Transverse colon (tissue), 4 donors: ENCODE measurements at regions not wholly inside any gene's neighbourhood (a gene's known extent, or its start where the extent isn't known, plus 50 kb on each side); places are given as distances from the start of the nearest gene placed in this dataset.
A peak's percentile ranks its signal among the peaks of the same experiment; 100 is the strongest.

ENCODE experiments used
- DNase-seq: peaks from one replicate; pipeline ENCODE4 v3.0.0-alpha.2; 2019
- H3K27ac ChIP-seq, 4 donors: fragments of 200-600 bp; sonication (generic); 2 replicates each; pipeline ENCODE4 v1.5.1; 2016 to 2018; ENCODE audit warnings: inconsistent platforms in 4 of 4
- H3K27me3 ChIP-seq: fragments of 200-600 bp; sonication (generic); 2 replicates; pipeline ENCODE4 v1.5.1; 2017; ENCODE audit warnings: inconsistent platforms
- H3K36me3 ChIP-seq, 4 donors: fragments of 200-600 bp; sonication (generic); 2 replicates each; pipeline ENCODE4 v1.5.1; 2017 to 2019; ENCODE audit warnings: inconsistent platforms in 4 of 4
- H3K4me1 ChIP-seq, 4 donors: fragments of 200-600 bp; sonication (generic); 2 replicates each; pipeline ENCODE4 v1.5.1; 2017 to 2020; ENCODE audit warnings: inconsistent platforms in 4 of 4
- H3K4me3 ChIP-seq, 4 donors: fragments of 200-600 bp; sonication (generic); 1 replicate in 1 of 4; 2 replicates in 3 of 4; pipeline versions ENCODE4 v1.5.1 to v1.6.1; 2017 to 2019; ENCODE audit warnings: inconsistent platforms in 4 of 4
- H3K9me3 ChIP-seq, 2 donors: fragments of 200-600 bp; sonication (generic); 2 replicates each; pipeline ENCODE4 v1.5.1; 2017 to 2019; ENCODE audit warnings: inconsistent platforms in 2 of 2
- EP300 ChIP-seq: sonication (generic); formaldehyde crosslinking; IDR thresholded peaks from one replicate; pipeline ENCODE4 v1.6.1; 2017; ENCODE audit warnings: antibody characterized with exemption, low read depth
- POLR2A ChIP-seq: fragments of 450-650 bp; IDR thresholded peaks from one replicate; pipeline ENCODE4 v1.6.1; 2016; ENCODE audit warnings: antibody characterized with exemption, mild to moderate bottlenecking, moderate library complexity
- POLR2AphosphoS5 ChIP-seq, 3 donors: sonication (generic); formaldehyde crosslinking; IDR thresholded peaks; one replicate each; pipeline ENCODE4 v1.6.1; 2016; ENCODE audit warnings: antibody characterized with exemption in 3 of 3
- WGBS, 2 donors: methylation state at CpG; one replicate each; pipeline ENCODE4 v1.1.5; 2018; ENCODE audit warnings: low coverage in 1 of 2; 5-methylcytosine and 5-hydroxymethylcytosine counted together
- in situ Hi-C, 4 donors: fragments of 200-750 bp; cut with MboI; loops; one replicate each; pipeline versions ENCODE4 v1.15.0 to v1.15.1; 2017; ENCODE audit warnings: low sequenced_read_pairs in 3 of 4, low pct_ligation_motif_present in 1 of 4, low pct_unique_long_range_greater_than_20kb in 1 of 4
- intact Hi-C: fragments of 100-400 bp; cut with DNase I; formaldehyde crosslinking; loops from one replicate; pipeline ENCODE4 v1.15.1; 2023; ENCODE audit warnings: low total_unique reads
- TF ChIP-seq, protein P1 (sequence below), 5 experiments: fragments of 200-600 bp in 3 of 5; fragments of 450-650 bp in 2 of 5; sonication (generic) in 3 of 5; IDR thresholded peaks; 1 replicate in 2 of 5; 2 replicates in 3 of 5; pipeline ENCODE4 v1.5.1; 2016 to 2017; ENCODE audit warnings: antibody characterized with exemption in 5 of 5, inconsistent platforms in 3 of 5, mild to moderate bottlenecking in 2 of 5, moderate library complexity in 1 of 5

DNA sequence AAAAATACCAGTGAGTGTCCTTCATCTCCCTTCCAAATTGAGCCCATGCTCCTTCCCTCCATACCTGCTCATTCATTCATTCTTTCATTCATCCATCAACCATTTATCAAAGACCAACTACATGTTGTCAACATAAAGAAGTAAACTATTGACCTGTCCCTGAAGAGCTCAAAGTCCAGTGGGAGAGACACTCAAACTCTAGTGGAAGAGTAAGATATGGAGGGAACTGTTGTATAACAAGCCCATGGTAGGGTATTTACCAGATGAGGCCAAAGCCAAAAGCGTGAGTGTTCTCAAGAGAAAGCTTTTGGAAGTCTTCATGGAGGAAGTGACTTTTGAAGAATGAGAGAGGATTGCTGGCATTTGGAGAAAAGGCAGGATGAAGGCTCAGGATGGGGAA lies 163.4 kb upstream of the SPACA1 start:
- in situ Hi-C loops (no loop called here), intact Hi-C loops (no loop called here)
- no peak for DNase-seq
- Histone ChIP-seq H3K4me1 (no peaks in the 10 kb centered on the region), H3K27ac (no peak overlapping the region), H3K4me3 (no peak overlapping the region), H3K27me3 (no peaks in the 10 kb centered on the region), H3K9me3 (no peaks in the 10 kb centered on the region), H3K36me3 (no peaks in the 10 kb centered on the region)
- WGBS, 2 donors, result 91 to 100% methylated on average over 1 of the region's 1 CpG
- TF ChIP-seq POLR2A, result no peak
- no peak for TF ChIP-seq POLR2AphosphoS5 (IDR thresholded peaks at IDR 0.05)
- TF ChIP-seq, protein P1, sequence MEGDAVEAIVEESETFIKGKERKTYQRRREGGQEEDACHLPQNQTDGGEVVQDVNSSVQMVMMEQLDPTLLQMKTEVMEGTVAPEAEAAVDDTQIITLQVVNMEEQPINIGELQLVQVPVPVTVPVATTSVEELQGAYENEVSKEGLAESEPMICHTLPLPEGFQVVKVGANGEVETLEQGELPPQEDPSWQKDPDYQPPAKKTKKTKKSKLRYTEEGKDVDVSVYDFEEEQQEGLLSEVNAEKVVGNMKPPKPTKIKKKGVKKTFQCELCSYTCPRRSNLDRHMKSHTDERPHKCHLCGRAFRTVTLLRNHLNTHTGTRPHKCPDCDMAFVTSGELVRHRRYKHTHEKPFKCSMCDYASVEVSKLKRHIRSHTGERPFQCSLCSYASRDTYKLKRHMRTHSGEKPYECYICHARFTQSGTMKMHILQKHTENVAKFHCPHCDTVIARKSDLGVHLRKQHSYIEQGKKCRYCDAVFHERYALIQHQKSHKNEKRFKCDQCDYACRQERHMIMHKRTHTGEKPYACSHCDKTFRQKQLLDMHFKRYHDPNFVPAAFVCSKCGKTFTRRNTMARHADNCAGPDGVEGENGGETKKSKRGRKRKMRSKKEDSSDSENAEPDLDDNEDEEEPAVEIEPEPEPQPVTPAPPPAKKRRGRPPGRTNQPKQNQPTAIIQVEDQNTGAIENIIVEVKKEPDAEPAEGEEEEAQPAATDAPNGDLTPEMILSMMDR (IDR thresholded peaks at IDR 0.05), result no peak
- TF ChIP-seq EP300, result no peak

DNA sequence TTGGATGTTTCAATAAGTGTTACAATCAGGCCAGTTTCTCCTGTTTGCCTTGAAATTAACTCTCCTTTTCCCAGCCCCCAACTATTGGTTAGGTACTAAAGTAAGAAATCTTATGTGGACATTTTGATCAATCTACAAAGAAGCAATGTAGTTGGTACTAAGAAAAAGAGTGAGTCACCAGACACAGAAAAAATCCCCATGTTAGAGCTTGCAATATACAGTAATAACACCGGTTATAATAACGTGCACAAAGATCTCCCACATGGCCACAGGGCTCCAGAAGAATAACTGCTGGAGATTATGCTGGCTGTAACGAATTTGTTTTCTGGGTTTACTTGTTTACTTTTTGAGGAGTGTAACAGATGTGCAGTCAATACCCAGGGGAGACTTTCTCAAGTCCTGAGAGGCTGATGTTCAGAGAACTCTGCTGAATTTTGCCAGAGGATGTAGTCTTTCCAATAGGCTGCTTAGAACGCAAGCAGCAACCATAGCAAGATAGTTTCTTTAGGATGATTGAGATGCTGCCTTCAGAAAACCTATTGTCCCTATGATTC lies 166.2 kb upstream of the SPACA1 start:
- no peak overlapping the region for H3K4me3 ChIP-seq
- TF ChIP-seq POLR2A, result no peak
- no peak for TF ChIP-seq EP300
- TF ChIP-seq, protein P1 (IDR thresholded peaks at IDR 0.05), result no peak
- TF ChIP-seq POLR2AphosphoS5 (IDR thresholded peaks at IDR 0.05), result no peak
- intact Hi-C loops (no loop called here), in situ Hi-C loops (no loop called here)
- DNase-seq, result no peak
- H3K27ac ChIP-seq, result no peak overlapping the region
- WGBS, 2 donors, result 44 to 54% methylated on average over 2 to 4 of the region's 4 CpGs
- no peaks in the 10 kb centered on the region for H3K9me3 ChIP-seq
- H3K4me1 ChIP-seq, result no peaks in the 10 kb centered on the region
- no peaks in the 10 kb centered on the region for H3K36me3 ChIP-seq
- peaks cover 5% of the 10 kb centered on the region for H3K27me3 ChIP-seq

DNA sequence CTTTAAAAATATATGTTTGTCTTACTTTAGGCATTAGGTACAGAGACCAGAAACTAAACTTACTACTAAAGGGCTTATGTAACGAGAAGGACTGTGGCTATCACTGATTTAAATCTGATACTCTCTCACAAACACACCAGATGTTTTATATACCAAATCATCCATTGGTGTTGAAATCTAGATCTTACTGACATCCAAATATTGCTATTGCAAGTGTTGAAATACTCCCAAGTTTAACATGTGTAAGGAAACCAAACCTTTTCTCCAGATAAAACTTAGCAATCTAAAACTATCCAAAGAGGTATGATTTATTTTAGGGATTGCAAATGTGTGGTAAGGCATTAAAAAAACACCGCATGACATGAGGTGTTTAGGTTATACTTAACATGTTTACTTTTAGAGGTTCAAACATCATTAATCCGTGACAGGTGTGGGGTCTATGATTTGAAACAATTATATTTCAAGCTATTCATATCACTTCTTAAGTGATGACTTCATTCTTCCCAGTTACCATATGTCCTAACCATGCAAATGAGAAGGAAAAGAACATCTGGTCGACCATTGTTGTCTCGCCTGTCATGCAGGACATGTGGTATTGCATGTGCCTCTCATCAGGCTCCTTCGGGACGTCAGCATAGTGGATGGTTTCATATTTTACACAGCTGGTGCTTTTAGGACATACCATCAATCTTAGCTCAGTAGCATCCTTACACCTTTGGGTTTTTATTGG lies 168.3 kb upstream of the SPACA1 start:
- in situ Hi-C loops, result no loop called here
- intact Hi-C loops, result no loop called here
- no peaks in the 10 kb centered on the region for H3K4me1 ChIP-seq
- H3K9me3 ChIP-seq, result no peaks in the 10 kb centered on the region
- 38 to 39% methylated on average over 5 to 7 of the region's 7 CpGs for WGBS, 2 donors
- TF ChIP-seq POLR2A (no peak), EP300 (no peak), POLR2AphosphoS5 (IDR thresholded peaks at IDR 0.05) (no peak)
- TF ChIP-seq, protein P1 (IDR thresholded peaks at IDR 0.05), result no peak
- peaks cover 14% of the 10 kb centered on the region for H3K27me3 ChIP-seq
- H3K4me3 ChIP-seq, result no peak overlapping the region
- no peak overlapping the region for H3K27ac ChIP-seq
- H3K36me3 ChIP-seq, result no peaks in the 10 kb centered on the region
- DNase-seq, result peak; percentile 19

DNA sequence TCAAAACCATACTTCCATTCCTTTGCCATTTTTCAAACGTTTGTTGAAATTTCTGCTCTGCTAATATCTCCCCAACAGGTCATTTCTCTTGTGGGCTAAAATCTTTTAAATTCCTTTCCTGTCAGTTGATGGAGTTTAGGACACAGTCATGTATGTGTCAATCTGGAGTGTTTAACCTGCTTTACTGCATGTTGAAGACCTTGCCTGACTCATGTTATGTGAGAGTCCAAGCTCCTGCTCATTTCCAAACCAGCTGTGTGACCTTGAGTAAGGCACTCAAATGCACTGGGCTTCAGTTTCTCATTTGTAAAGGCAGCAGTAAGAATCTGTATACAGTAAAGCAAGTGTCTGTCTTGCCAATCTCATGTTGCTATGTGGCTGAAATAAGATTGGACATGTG lies 171.9 kb upstream of the SPACA1 start:
- 59 to 70% methylated on average over 1 of the region's 1 CpG for WGBS, 2 donors
- H3K36me3 ChIP-seq, result no peaks in the 10 kb centered on the region
- H3K4me3 ChIP-seq, result no peak overlapping the region
- no peak overlapping the region for H3K27ac ChIP-seq
- intact Hi-C loops (no loop called here), in situ Hi-C loops (no loop called here)
- H3K4me1 ChIP-seq, result no peaks in the 10 kb centered on the region
- DNase-seq, result no peak
- H3K27me3 ChIP-seq, result peaks cover 14% of the 10 kb centered on the region
- no peak for TF ChIP-seq EP300
- TF ChIP-seq, protein P1 (IDR thresholded peaks at IDR 0.05), result no peak
- no peaks in the 10 kb centered on the region for H3K9me3 ChIP-seq
